HEK293 (cell line): ENCODE measurements at regions not wholly inside any gene's neighbourhood (a gene's known extent, or its start where the extent isn't known, plus 50 kb on each side); places are given as distances from the start of the nearest gene placed in this dataset.

ENCODE experiments used
- CTCF ChIA-PET: fragments of 350-600 bp; formaldehyde crosslinking; extraction: SDS; loops from one replicate; lab custom pipeline; 2021; ENCODE audit warnings: antibody characterized with exemption; lab: Yijun Ruan, JAX
- POLR2A ChIA-PET: fragments of 300-600 bp; formaldehyde crosslinking; extraction: SDS; loops from one replicate; lab custom pipeline; 2020; ENCODE audit warnings: antibody characterized with exemption, inconsistent platforms; lab: Yijun Ruan, JAX
- H3K27ac ChIP-seq: fragments of 200-500 bp; sonication (Bioruptor generic); 2 replicates; pipeline ENCODE4 v1.5.1; 2014; ENCODE audit warnings: low read depth, low read length, control low read depth, inconsistent platforms; ENCODE audit errors: extremely low read depth
- H3K36me3 ChIP-seq, 2 experiments: fragments of 200-500 bp in 1 of 2; sonication (Bioruptor generic) in 1 of 2; 1 replicate in 1 of 2; 2 replicates in 1 of 2; pipeline ENCODE4 v1.5.1; 2014 to 2017; ENCODE audit warnings: inconsistent platforms in 2 of 2, low read length in 2 of 2; ENCODE audit not compliant: control insufficient read depth in 2 of 2, insufficient read depth in 1 of 2
- H3K4me1 ChIP-seq: fragments of 200-500 bp; sonication (Bioruptor generic); 2 replicates; pipeline ENCODE4 v1.5.1; 2014; ENCODE audit warnings: mild to moderate bottlenecking, low read length, inconsistent platforms; ENCODE audit not compliant: control insufficient read depth, insufficient read depth
- H3K4me3 ChIP-seq: 2 replicates; pipeline ENCODE4 v1.5.1; 2011; ENCODE audit warnings: low read depth, mild to moderate bottlenecking, control low read depth, low read length, moderate library complexity
- H3K9me3 ChIP-seq: fragments of 200-500 bp; sonication (Bioruptor generic); 2 replicates; pipeline ENCODE4 v1.5.1; 2014; ENCODE audit warnings: low read depth, low read length, inconsistent platforms; ENCODE audit not compliant: control insufficient read depth, insufficient read depth
- ELK4 ChIP-seq: IDR thresholded peaks from 2 replicates; pipeline ENCODE4 v1.6.1; 2011; ENCODE audit warnings: mild to moderate bottlenecking, low read depth, low read length, borderline replicate concordance
- SCRT1 ChIP-seq: fragments of 450-650 bp; formaldehyde crosslinking; IDR thresholded peaks from 2 replicates; pipeline ENCODE4 v1.5.1; 2016; ENCODE audit warnings: missing biosample characterization, missing genetic modification characterization, borderline replicate concordance
- SETDB1 ChIP-seq: IDR thresholded peaks from one replicate; pipeline ENCODE4 v1.6.1; 2017; ENCODE audit warnings: mild to moderate bottlenecking, low read length, moderate library complexity, mixed read lengths; ENCODE audit not compliant: insufficient read length
- TRIM28 ChIP-seq: IDR thresholded peaks from 2 replicates; pipeline ENCODE4 v1.6.1; 2011; ENCODE audit warnings: low read length, control low read depth, borderline replicate concordance
- ZFP3 ChIP-seq: fragments of 450-650 bp; formaldehyde crosslinking; IDR thresholded peaks from 2 replicates; pipeline ENCODE4 v1.5.1; 2016; ENCODE audit warnings: low read depth, missing biosample characterization, missing genetic modification characterization
- ZFP41 ChIP-seq: fragments of 450-650 bp; formaldehyde crosslinking; IDR thresholded peaks from 2 replicates; pipeline ENCODE4 v1.5.1; 2016; ENCODE audit warnings: missing biosample characterization, missing genetic modification characterization, borderline replicate concordance
- ZFP69B ChIP-seq: fragments of 450-650 bp; formaldehyde crosslinking; IDR thresholded peaks from 2 replicates; pipeline ENCODE4 v1.5.1; 2016; ENCODE audit warnings: missing biosample characterization, missing genetic modification characterization
- ZNF140 ChIP-seq: fragments of 450-650 bp; formaldehyde crosslinking; IDR thresholded peaks from 2 replicates; pipeline ENCODE4 v1.5.1; 2016; ENCODE audit warnings: missing biosample characterization, missing genetic modification characterization
- ZNF184 ChIP-seq: fragments of 450-650 bp; IDR thresholded peaks from 2 replicates; pipeline ENCODE4 v1.5.1; 2018; ENCODE audit warnings: missing biosample characterization, mild to moderate bottlenecking, missing genetic modification characterization
- ZNF23 ChIP-seq: fragments of 450-650 bp; formaldehyde crosslinking; IDR thresholded peaks from 2 replicates; pipeline ENCODE4 v1.5.1; 2016; ENCODE audit warnings: missing biosample characterization, missing genetic modification characterization, borderline replicate concordance
- ZNF239 ChIP-seq: fragments of 450-650 bp; formaldehyde crosslinking; IDR thresholded peaks from 2 replicates; pipeline ENCODE4 v1.5.1; 2016; ENCODE audit warnings: missing biosample characterization, missing genetic modification characterization
- ZNF302 ChIP-seq: fragments of 450-650 bp; formaldehyde crosslinking; IDR thresholded peaks from 2 replicates; pipeline ENCODE4 v1.5.1; 2016; ENCODE audit warnings: missing biosample characterization, missing genetic modification characterization, low read depth
- ZNF311 ChIP-seq: fragments of 450-650 bp; formaldehyde crosslinking; IDR thresholded peaks from 2 replicates; pipeline ENCODE4 v1.5.1; 2017; ENCODE audit warnings: missing biosample characterization, missing genetic modification characterization, borderline replicate concordance
- ZNF354C ChIP-seq: fragments of 450-650 bp; formaldehyde crosslinking; IDR thresholded peaks from 2 replicates; pipeline ENCODE4 v1.5.1; 2016; ENCODE audit warnings: missing biosample characterization, missing genetic modification characterization, low read depth, borderline replicate concordance
- ZNF394 ChIP-seq: fragments of 450-650 bp; formaldehyde crosslinking; IDR thresholded peaks from 2 replicates; pipeline ENCODE4 v1.5.1; 2016; ENCODE audit warnings: missing biosample characterization, missing genetic modification characterization, mild to moderate bottlenecking, moderate library complexity, borderline replicate concordance
- ZNF404 ChIP-seq: fragments of 450-650 bp; formaldehyde crosslinking; IDR thresholded peaks from 2 replicates; pipeline ENCODE4 v1.5.1; 2017; ENCODE audit warnings: missing biosample characterization, missing genetic modification characterization
- ZNF416 ChIP-seq: fragments of 450-650 bp; formaldehyde crosslinking; IDR thresholded peaks from 2 replicates; pipeline ENCODE4 v1.5.1; 2016; ENCODE audit warnings: missing biosample characterization, missing genetic modification characterization
- ZNF473 ChIP-seq: fragments of 450-650 bp; formaldehyde crosslinking; IDR thresholded peaks from 2 replicates; pipeline ENCODE4 v1.5.1; 2017; ENCODE audit warnings: missing biosample characterization, missing genetic modification characterization
- ZNF544 ChIP-seq: fragments of 450-650 bp; formaldehyde crosslinking; IDR thresholded peaks from 2 replicates; pipeline ENCODE4 v1.5.0; 2017; ENCODE audit warnings: missing biosample characterization, missing genetic modification characterization
- ZNF558 ChIP-seq: fragments of 450-650 bp; formaldehyde crosslinking; IDR thresholded peaks from 2 replicates; pipeline ENCODE4 v1.5.1; 2016; ENCODE audit warnings: missing biosample characterization, missing genetic modification characterization
- ZNF600 ChIP-seq: fragments of 450-650 bp; formaldehyde crosslinking; IDR thresholded peaks from 2 replicates; pipeline ENCODE4 v1.5.1; 2016; ENCODE audit warnings: missing biosample characterization, missing genetic modification characterization
- ZNF623 ChIP-seq: fragments of 450-650 bp; formaldehyde crosslinking; IDR thresholded peaks from 2 replicates; pipeline ENCODE4 v1.5.1; 2016; ENCODE audit warnings: missing biosample characterization, missing genetic modification characterization
- ZNF624 ChIP-seq: fragments of 450-650 bp; formaldehyde crosslinking; IDR thresholded peaks from 2 replicates; pipeline ENCODE4 v1.5.1; 2017; ENCODE audit warnings: missing biosample characterization, missing genetic modification characterization
- ZNF629 ChIP-seq: fragments of 450-650 bp; formaldehyde crosslinking; IDR thresholded peaks from 2 replicates; pipeline ENCODE4 v1.5.1; 2017; ENCODE audit warnings: missing biosample characterization, missing genetic modification characterization
- ZNF639 ChIP-seq: fragments of 450-650 bp; formaldehyde crosslinking; IDR thresholded peaks from 2 replicates; pipeline ENCODE4 v1.5.1; 2016; ENCODE audit warnings: missing biosample characterization, missing genetic modification characterization
- ZNF692 ChIP-seq: fragments of 450-650 bp; formaldehyde crosslinking; IDR thresholded peaks from 2 replicates; pipeline ENCODE4 v1.5.1; 2016; ENCODE audit warnings: missing biosample characterization, missing genetic modification characterization
- ZNF704 ChIP-seq: fragments of 450-650 bp; formaldehyde crosslinking; IDR thresholded peaks from 2 replicates; pipeline ENCODE4 v1.5.1; 2016; ENCODE audit warnings: missing biosample characterization, missing genetic modification characterization
- ZNF768 ChIP-seq: fragments of 450-650 bp; formaldehyde crosslinking; IDR thresholded peaks from 2 replicates; pipeline ENCODE4 v1.5.1; 2018; ENCODE audit warnings: missing biosample characterization, mild to moderate bottlenecking, missing genetic modification characterization
- ZXDB ChIP-seq: fragments of 450-650 bp; formaldehyde crosslinking; IDR thresholded peaks from 2 replicates; pipeline ENCODE4 v1.5.1; 2016; ENCODE audit warnings: missing biosample characterization, missing genetic modification characterization
- TF ChIP-seq, protein P1 (sequence below): fragments of 450-650 bp; formaldehyde crosslinking; IDR thresholded peaks from 2 replicates; pipeline ENCODE4 v1.5.1; 2017; ENCODE audit warnings: missing biosample characterization, missing genetic modification characterization

DNA sequence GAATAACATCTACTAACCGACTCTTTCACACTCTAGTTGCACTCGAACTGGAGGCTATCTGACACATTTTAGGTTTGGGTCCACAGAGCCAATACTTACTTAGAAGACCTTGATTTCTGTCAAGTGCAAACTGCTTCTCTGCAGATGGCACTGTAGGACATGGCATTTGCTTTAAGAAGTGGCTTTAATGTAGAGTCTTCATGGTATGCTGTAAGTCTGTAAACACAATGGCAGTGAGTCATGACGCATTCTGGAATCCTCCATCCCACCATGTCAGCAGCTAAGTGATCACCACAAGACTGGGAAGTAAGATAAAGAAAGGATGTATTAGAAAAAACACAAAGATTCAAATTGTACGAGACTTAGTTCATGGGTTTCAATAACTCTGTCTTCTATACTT is 377.0 kb upstream of the NOX3 start:
- Histone ChIP-seq H3K4me3 (no peak overlapping the region), H3K36me3 (no peaks in the 10 kb centered on the region), H3K4me1 (no peaks in the 10 kb centered on the region), H3K27ac (no peak overlapping the region), H3K9me3 (no peaks in the 10 kb centered on the region)
- ChIA-PET CTCF (no interaction called here), POLR2A (no interaction called here)
- TF ChIP-seq ZNF704 (tag by site-specific recombination), result no peak
- no peak for TF ChIP-seq ZNF184 (tag by site-specific recombination)
- no peak for TF ChIP-seq ZNF311 (tag by site-specific recombination)
- TF ChIP-seq ZNF623 (tag by site-specific recombination), result no peak
- no peak for TF ChIP-seq ZFP3
- TF ChIP-seq ZXDB (tag by site-specific recombination), result no peak
- TF ChIP-seq ZNF624 (tag by site-specific recombination), result no peak
- no peak for TF ChIP-seq ZNF544 (tag by site-specific recombination)
- TF ChIP-seq ELK4, result no peak
- no peak for TF ChIP-seq ZNF140 (tag by site-specific recombination)
- no peak for TF ChIP-seq ZNF473 (tag by site-specific recombination)
- TF ChIP-seq ZNF239 (tag by site-specific recombination), result no peak

- Histone ChIP-seq H3K27ac (no peak overlapping the region), H3K4me1 (no peaks in the 10 kb centered on the region), H3K4me3 (no peak overlapping the region), H3K9me3 (no peaks in the 10 kb centered on the region), H3K36me3 (no peaks in the 10 kb centered on the region)
- TF ChIP-seq TRIM28 (no peak), ZNF600 (tag by site-specific recombination) (no peak), ZNF768 (tag by site-specific recombination) (no peak), ZNF629 (no peak), ZNF416 (tag by site-specific recombination) (no peak), ZNF394 (tag by site-specific recombination) (no peak), ZNF23 (tag by site-specific recombination) (no peak), ZFP41 (tag by site-specific recombination) (no peak), ZNF354C (no peak), ZNF544 (tag by site-specific recombination) (no peak), ZXDB (tag by site-specific recombination) (no peak), ZFP69B (tag by site-specific recombination) (no peak), SETDB1 (no peak), ZNF404 (no peak), ZNF692 (tag by site-specific recombination) (no peak), ZNF639 (tag by site-specific recombination) (no peak), SCRT1 (tag by site-specific recombination) (no peak), ZNF558 (no peak), ZNF302 (tag by site-specific recombination) (no peak)
- TF ChIP-seq, protein P1, sequence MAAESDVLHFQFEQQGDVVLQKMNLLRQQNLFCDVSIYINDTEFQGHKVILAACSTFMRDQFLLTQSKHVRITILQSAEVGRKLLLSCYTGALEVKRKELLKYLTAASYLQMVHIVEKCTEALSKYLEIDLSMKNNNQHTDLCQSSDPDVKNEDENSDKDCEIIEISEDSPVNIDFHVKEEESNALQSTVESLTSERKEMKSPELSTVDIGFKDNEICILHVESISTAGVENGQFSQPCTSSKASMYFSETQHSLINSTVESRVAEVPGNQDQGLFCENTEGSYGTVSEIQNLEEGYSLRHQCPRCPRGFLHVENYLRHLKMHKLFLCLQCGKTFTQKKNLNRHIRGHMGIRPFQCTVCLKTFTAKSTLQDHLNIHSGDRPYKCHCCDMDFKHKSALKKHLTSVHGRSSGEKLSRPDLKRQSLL (tag by site-specific recombination), result no peak
- ChIA-PET CTCF (no interaction called here), POLR2A (no interaction called here)
Observed at GRCh38 chr6:155830531-155830930, 374.9 kb upstream of the NOX3 start.
